Left lung (tissue), 4 donors: ENCODE measurements at regions not wholly inside any gene's neighbourhood (a gene's known extent, or its start where the extent isn't known, plus 50 kb on each side); places are given as distances from the start of the nearest gene placed in this dataset.

ENCODE experiments used
- ATAC-seq: fragments of 200-7000 bp; cut with Tn5 transposase; one replicate; pipeline ENCODE4 v1.9.1; 2020; ENCODE audit warnings: moderate library complexity
- DNase-seq, 4 donors: peaks; one replicate each; pipeline ENCODE4 v3.0.0-alpha.2; 2013 to 2020
- H3K27ac ChIP-seq, 2 donors: fragments of 200-600 bp; sonication (generic) in 1 of 2; one replicate each; pipeline versions ENCODE4 v1.5.0 to v1.8.0; 2020 to 2021
- H3K27me3 ChIP-seq, 2 donors: fragments of 200-600 bp; sonication (generic) in 1 of 2; one replicate each; pipeline versions ENCODE4 v1.5.0 to v1.8.0; 2020 to 2021
- H3K36me3 ChIP-seq, 2 donors: fragments of 200-600 bp; sonication (generic) in 1 of 2; one replicate each; pipeline versions ENCODE4 v1.5.0 to v1.8.0; 2020 to 2021
- H3K4me1 ChIP-seq, 2 donors: fragments of 200-600 bp; one replicate each; pipeline ENCODE4 v1.8.0; 2021
- H3K4me3 ChIP-seq, 2 donors: fragments of 200-600 bp; sonication (generic) in 1 of 2; one replicate each; pipeline versions ENCODE4 v1.5.0 to v1.8.0; 2020 to 2021; ENCODE audit warnings: mild to moderate bottlenecking in 1 of 2
- H3K9me3 ChIP-seq, 2 donors: fragments of 200-600 bp; sonication (generic) in 1 of 2; one replicate each; pipeline versions ENCODE4 v1.5.0 to v1.8.0; 2020 to 2021
- CTCF ChIP-seq, 2 donors: fragments of 200-600 bp; sonication (generic) in 1 of 2; IDR thresholded peaks; one replicate each; pipeline versions ENCODE4 v1.5.0 to v1.8.0; 2021; ENCODE audit warnings: antibody characterized with exemption in 2 of 2
- intact Hi-C, 2 donors: fragments of 100-400 bp; cut with DNase I; formaldehyde crosslinking; loops; one replicate each; pipeline versions ENCODE4 v1.11.2 to v1.14.2; 2022
- donor health status: DM: no; HTN: yes; CAD: no.
- donor health status: DM: no; HTN: no; CAD: no.

DNA sequence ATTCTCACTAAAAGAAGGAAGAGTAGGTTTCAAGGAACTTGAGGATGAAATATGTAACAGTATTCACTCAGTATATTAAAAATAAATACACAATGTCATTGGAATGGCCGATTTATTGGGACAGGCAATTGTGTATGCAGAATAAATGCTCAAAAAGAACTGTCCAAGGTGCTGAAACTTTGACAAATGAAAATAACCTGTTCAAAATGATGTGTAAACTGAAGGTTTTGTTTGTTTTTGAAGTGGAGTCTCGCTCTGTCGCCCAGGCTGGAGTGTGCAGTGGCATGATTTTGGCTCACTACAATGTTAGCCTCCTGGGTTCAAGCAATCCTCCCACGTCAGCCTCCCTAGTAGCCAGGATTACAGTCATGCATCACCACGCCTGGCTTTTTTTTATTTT, 318.7 kb upstream of the RBFOX1 start:
- ATAC-seq (no peak), DNase-seq (peak in 2 of 4 donors; percentile 3 to 21)
- intact Hi-C loops: no loop called here
- Histone ChIP-seq H3K27ac (no peak overlapping the region), H3K4me3 (no peak overlapping the region), H3K27me3 (no peaks in the 10 kb centered on the region), H3K4me1 (no peaks in the 10 kb centered on the region), H3K9me3 (no peaks in the 10 kb centered on the region), H3K36me3 (no peaks in the 10 kb centered on the region)
- no peak for TF ChIP-seq CTCF (IDR thresholded peaks at IDR 0.05)

- no peaks in the 10 kb centered on the region for H3K9me3 ChIP-seq
- ATAC-seq (no peak), DNase-seq (no peak)
- intact Hi-C loops: no loop called here
- no peak overlapping the region for H3K27ac ChIP-seq
- no peaks in the 10 kb centered on the region for H3K27me3 ChIP-seq
- no peaks in the 10 kb centered on the region for H3K36me3 ChIP-seq
- no peaks in the 10 kb centered on the region for H3K4me1 ChIP-seq
- no peak overlapping the region for H3K4me3 ChIP-seq
- no peak for TF ChIP-seq CTCF (IDR thresholded peaks at IDR 0.05)
Measured at GRCh38 chr16:7004266-7004665, 328.4 kb upstream of the RBFOX1 start.

DNA sequence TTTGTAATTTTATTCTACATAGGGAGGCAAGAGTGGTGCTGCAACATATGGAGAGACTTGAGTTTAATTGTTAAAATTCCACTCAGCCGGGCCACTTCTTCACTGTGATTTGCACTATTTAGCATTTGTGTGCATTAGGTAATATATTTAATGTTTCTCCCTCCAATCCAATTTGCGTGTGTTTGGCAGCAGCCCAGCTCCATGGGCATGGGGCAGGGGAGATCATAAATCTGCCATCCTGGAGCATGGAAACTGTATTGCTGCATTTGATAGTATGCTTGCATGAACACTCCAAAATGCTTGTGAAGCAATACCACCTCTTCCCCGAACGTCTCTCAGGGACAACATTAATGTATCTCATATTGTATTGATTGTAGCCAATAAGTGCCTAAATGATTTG, 339.1 kb upstream of the RBFOX1 start:
- Histone ChIP-seq H3K27me3 (no peaks in the 10 kb centered on the region), H3K36me3 (no peaks in the 10 kb centered on the region), H3K4me1 (no peaks in the 10 kb centered on the region), H3K27ac (no peak overlapping the region), H3K9me3 (peaks cover 0 to 4% of the 10 kb centered on the region in 2 donors), H3K4me3 (no peak overlapping the region)
- DNase-seq (no peak), ATAC-seq (no peak)
- intact Hi-C loops: no loop called here
- no peak for TF ChIP-seq CTCF (IDR thresholded peaks at IDR 0.05)

- no peak overlapping the region for H3K4me3 ChIP-seq
- no peaks in the 10 kb centered on the region for H3K36me3 ChIP-seq
- no peak for ATAC-seq
- no peak for DNase-seq
- H3K27me3 ChIP-seq: no peaks in the 10 kb centered on the region
- no peaks in the 10 kb centered on the region for H3K4me1 ChIP-seq
- no peak overlapping the region for H3K27ac ChIP-seq
- no peaks in the 10 kb centered on the region for H3K9me3 ChIP-seq
- TF ChIP-seq CTCF (IDR thresholded peaks at IDR 0.05): no peak
- intact Hi-C loops: no loop called here
Measured at GRCh38 chr16:6988846-6989245, 343.8 kb upstream of the RBFOX1 start.

GRCh38 chr16:6977916-6978315, 354.7 kb upstream of the RBFOX1 start:
- Histone ChIP-seq H3K27me3 (no peaks in the 10 kb centered on the region), H3K4me1 (no peaks in the 10 kb centered on the region), H3K9me3 (no peaks in the 10 kb centered on the region), H3K36me3 (no peaks in the 10 kb centered on the region), H3K27ac (no peak overlapping the region), H3K4me3 (no peak overlapping the region)
- intact Hi-C loops: no loop called here
- ATAC-seq (no peak), DNase-seq (peak in 1 of 4 donors; percentile 2)
- TF ChIP-seq CTCF (IDR thresholded peaks at IDR 0.05): no peak
